SJSA1 (cell line): ENCODE measurements at regions not wholly inside any gene's neighbourhood (a gene's known extent, or its start where the extent isn't known, plus 50 kb on each side); places are given as distances from the start of the nearest gene placed in this dataset.
"Not testable (repeated sequence)": the region's sequence is repeated elsewhere in the genome, so short reads cannot be mapped to it uniquely, and the experiment has no call there.

Experiments used
- DNase-seq, 2 experiments: peaks; one replicate each; pipeline ENCODE4 v3.0.0-alpha.2; 2015 to 2020; ENCODE audit warnings: low spot score in 2 of 2, low read depth in 1 of 2
- H3K27ac ChIP-seq: fragments of 250-450 bp; sonication (Bioruptor Pico); 2 replicates; pipeline ENCODE4 v1.5.1; 2020; ENCODE audit warnings: mild to moderate bottlenecking, moderate library complexity
- H3K27me3 ChIP-seq: fragments of 250-450 bp; sonication (Bioruptor Pico); replicated peaks from 2 replicates; pipeline ENCODE4 v1.5.1; 2020; ENCODE audit warnings: mild to moderate bottlenecking, moderate library complexity
- H3K36me3 ChIP-seq: fragments of 250-450 bp; sonication (Bioruptor Pico); 2 replicates; pipeline ENCODE4 v1.5.1; 2020; ENCODE audit warnings: mild to moderate bottlenecking
- H3K4me1 ChIP-seq: fragments of 250-450 bp; sonication (Bioruptor Pico); replicated peaks from 2 replicates; pipeline ENCODE4 v1.6.1; 2021; ENCODE audit warnings: mild to moderate bottlenecking
- H3K4me3 ChIP-seq: fragments of 250-450 bp; sonication (Bioruptor Pico); 2 replicates; pipeline ENCODE4 v1.5.1; 2020; ENCODE audit warnings: mild to moderate bottlenecking
- H3K9me3 ChIP-seq: fragments of 250-450 bp; sonication (Bioruptor Pico); replicated peaks from 2 replicates; pipeline ENCODE4 v1.5.1; 2020; ENCODE audit warnings: mild to moderate bottlenecking

DNA sequence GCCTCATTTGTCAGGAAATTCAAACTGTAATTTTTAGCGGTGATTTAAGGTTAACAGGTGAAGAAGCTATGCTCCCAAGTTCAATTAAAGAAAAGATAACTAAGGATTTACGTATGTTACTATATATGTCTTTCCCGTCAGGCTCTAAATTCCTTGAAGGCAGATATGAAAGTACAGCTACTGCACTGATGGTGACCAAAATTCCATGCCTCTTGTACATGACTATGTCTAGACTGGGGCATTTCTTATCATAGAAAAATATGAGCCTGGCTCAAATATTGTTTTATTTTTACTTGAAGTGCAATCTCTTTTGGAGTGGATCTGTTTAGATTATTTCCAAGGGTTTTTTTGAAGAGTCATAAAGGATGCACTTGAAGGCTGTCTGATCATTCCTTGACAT lies 647.1 kb upstream of the KCNMB2 start:
- Histone ChIP-seq H3K36me3 (no peaks in the 10 kb centered on the region), H3K4me3 (no peak overlapping the region), H3K27ac (no peak overlapping the region), H3K4me1 (peaks cover 11% of the 10 kb centered on the region), H3K27me3 (no peaks in the 10 kb centered on the region), H3K9me3 (no peaks in the 10 kb centered on the region)
- DNase-seq, result no peak

DNA sequence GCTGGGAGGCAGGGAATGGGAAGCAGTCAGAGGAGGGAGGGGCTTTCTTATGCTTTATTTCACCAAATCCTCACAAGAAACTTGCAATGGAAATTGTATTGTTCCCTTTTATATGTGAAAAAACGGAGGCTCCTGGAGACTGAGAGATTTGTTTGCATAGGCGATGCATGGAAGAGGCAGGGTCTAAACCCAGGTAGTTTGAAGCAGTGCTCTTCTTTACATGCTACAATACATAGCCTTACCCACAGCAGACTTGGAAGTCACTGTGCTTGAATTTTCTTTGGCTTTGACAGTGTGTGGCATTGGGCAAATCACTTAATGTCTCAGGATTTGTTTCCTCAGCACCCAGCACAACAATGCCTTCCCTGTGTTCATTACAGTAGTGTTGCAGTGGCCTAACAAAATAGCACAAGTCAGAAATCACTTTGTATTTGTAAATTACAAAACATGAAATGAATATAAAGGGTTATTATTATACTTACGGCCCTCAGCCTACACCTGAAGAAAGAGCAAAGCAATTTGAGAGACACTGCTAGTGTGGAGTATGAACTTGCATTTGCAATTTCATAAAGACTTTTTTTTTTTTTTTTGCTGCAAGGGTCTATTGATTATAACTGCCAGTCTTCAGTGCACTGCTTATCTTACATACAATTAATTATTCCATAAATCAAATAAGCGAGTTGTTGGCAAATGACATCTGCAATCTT lies 646.4 kb upstream of the KCNMB2 start:
- Histone ChIP-seq H3K9me3 (no peaks in the 10 kb centered on the region), H3K36me3 (no peaks in the 10 kb centered on the region), H3K27ac (no peak overlapping the region), H3K4me1 (peaks cover 13% of the 10 kb centered on the region), H3K27me3 (no peaks in the 10 kb centered on the region), H3K4me3 (no peak overlapping the region)
- no peak for DNase-seq

DNA sequence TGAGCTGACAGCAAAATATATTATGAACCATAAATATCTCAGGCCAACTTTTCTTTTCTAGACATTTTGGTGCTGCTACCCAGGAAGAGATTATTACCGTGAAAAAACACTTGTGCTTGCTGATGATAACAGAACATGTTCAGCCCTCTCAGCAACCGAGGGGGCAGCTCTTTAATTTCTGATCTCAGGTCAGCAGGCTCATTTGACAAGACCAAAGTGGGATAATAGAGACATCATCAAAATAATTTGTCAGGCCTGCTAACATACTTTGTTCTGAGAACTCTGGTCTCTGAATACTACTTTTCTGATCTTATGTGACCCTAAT lies 645.9 kb upstream of the KCNMB2 start:
- Histone ChIP-seq H3K9me3 (no peaks in the 10 kb centered on the region), H3K27me3 (no peaks in the 10 kb centered on the region), H3K4me1 (peaks cover 13% of the 10 kb centered on the region), H3K27ac (no peak overlapping the region), H3K4me3 (no peak overlapping the region), H3K36me3 (no peaks in the 10 kb centered on the region)
- DNase-seq, result no peak

DNA sequence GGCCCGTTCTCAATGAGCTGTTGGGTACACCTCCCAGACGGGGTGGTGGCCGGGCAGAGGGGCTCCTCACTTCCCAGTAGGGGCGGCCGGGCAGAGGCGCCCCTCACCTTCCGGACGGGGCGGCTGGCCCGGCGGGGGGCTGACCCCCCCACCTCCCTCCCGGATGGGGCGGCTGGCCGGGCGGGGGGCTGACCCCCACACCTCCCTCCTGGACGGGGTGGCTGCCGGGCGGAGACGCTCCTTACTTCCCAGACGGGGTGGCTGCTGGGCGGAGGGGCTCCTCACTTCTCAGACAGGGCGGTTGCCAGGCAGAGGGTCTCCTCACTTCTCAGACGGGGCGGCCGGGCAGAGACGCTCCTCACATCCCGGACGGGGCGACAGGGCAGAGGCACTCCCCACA lies 644.7 kb upstream of the KCNMB2 start:
- not testable (repeated sequence) for H3K36me3 ChIP-seq
- peaks cover 13% of the 10 kb centered on the region for H3K4me1 ChIP-seq

DNA sequence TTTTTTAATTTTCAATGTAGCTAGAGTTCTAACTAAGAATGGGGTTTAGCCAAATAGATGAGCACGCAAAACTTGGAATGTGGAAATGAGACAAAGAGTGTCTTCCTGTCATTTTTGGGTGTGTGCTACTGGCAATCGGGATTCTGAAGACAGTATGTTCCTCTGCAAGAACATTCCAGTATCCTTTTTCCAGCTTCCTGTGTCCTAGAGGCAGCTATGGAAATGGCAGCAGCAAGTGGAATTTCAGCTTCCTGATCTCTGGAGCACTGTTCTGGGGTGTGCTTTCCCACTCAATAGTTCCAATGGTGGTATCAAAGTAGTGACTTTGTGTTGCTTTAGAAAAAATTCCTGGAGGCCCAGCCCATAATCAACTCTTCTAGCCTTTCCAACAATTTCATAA lies 642.9 kb upstream of the KCNMB2 start:
- DNase-seq, result peak in 1 of 2 experiments; percentile 10
- no peaks in the 10 kb centered on the region for H3K9me3 ChIP-seq
- no peaks in the 10 kb centered on the region for H3K27me3 ChIP-seq
- H3K4me3 ChIP-seq, result no peak overlapping the region
- H3K27ac ChIP-seq, result no peak overlapping the region
- H3K36me3 ChIP-seq, result no peaks in the 10 kb centered on the region
- H3K4me1 ChIP-seq, result peaks cover 13% of the 10 kb centered on the region

More for the DNA sequence above, 644.7 kb upstream of the KCNMB2 start:
- H3K27ac ChIP-seq, H3K9me3 ChIP-seq, H3K27me3 ChIP-seq, DNase-seq, H3K4me3 ChIP-seq: not testable (repeated sequence)

DNA sequence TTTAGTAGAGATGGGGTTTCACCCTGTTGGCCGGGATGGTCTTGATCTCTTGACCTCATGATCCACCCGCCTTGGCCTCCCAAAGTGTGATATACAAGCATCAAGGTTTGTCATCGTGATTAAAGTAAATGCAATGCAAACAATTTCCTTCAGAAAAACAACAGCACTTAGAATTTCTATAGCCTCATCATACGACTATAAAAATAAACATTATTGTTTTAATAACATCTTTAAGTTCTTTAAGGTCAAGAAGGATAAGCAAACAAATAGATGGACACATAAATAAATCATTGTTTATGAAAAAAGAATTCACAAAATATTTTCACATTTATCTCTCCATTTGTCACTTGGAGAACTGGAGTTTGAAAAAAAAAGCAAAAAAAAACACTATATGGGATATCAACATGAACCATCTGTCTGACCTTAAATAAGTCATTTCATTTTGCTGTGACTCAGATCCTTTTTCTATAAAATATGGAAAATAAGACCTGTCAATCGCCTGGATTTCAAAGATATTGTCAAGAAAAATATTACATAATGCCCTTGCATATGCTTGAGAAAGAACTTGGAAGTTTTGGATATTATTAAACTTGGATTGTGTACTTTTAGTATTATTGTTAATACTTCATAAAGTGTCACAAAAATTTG lies 642.0 kb upstream of the KCNMB2 start:
- Histone ChIP-seq H3K27me3 (no peaks in the 10 kb centered on the region), H3K4me1 (peaks cover 13% of the 10 kb centered on the region), H3K36me3 (no peaks in the 10 kb centered on the region), H3K27ac (no peak overlapping the region), H3K9me3 (no peaks in the 10 kb centered on the region), H3K4me3 (no peak overlapping the region)
- peak in 1 of 2 experiments; percentile 33 for DNase-seq

DNA sequence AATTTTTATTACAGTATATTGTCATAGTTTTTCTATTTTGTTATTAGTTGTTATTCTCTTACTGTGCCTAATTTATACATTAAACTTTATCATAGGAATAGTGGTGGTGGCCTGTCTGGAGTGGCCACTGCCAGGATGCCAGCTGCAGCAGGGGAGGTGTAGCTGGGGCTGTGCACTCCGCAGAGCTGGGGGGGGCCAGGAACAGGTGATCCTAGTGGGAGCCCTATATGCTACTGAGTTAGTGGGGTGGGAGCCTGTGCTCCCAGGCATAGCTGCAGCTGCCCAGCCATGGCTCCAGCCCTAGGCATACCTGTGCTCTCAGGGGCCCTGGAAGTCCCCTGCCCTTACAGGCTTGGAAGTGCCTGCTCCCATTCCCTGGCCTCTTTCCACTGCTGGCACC lies 638.1 kb upstream of the KCNMB2 start:
- no peak overlapping the region for H3K27ac ChIP-seq
- H3K27me3 ChIP-seq, result no peaks in the 10 kb centered on the region
- H3K4me3 ChIP-seq, result no peak overlapping the region
- no peaks in the 10 kb centered on the region; the same call in 1 of the 2 replicates for H3K9me3 ChIP-seq
- peaks cover 12% of the 10 kb centered on the region for H3K4me1 ChIP-seq
- no peak for DNase-seq
- H3K36me3 ChIP-seq, result no peaks in the 10 kb centered on the region

DNA sequence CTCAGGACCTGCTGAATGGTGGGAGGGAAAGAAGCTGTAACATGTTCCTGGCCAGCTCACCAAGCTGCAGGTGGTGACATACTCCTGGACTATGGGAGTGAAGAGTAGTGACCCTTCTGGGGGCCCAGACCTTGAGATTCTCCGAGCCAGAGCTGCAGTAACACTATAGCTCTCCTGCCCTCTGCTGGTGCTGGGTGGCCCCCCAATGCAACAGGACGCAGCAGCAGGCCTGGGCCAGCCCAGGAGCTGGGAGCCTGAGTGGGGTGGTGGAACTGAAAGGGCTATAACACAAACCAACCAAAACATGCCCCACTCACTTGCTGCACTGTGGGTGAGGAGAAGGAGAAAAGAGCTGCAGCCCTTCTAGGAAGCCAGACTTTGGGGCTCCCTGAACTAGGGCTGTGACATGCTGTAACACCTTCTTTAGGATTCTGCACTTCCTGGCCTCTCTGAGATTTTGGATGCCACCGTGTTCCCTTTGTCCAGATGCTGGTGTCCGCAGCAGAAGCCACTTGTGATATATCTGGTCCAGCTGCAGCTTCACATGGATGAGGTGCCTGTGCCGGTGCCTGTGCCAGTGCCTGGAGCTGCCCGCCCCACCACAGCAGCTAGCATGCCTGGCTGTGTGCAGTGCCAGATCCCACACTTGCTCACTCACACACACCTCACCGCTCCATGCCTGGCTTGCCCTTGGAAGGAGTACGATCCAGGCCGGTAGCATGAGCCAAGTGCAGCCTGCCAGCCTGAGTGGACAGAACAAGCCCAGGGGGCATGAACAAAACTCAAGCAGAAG lies 636.8 kb upstream of the KCNMB2 start:
- no peak overlapping the region for H3K4me3 ChIP-seq
- no peaks in the 10 kb centered on the region for H3K36me3 ChIP-seq
- no peaks in the 10 kb centered on the region; the same call in 1 of the 2 replicates for H3K9me3 ChIP-seq
- no peak for DNase-seq
- H3K27ac ChIP-seq, result no peak overlapping the region
- H3K4me1 ChIP-seq, result peaks cover 5% of the 10 kb centered on the region
- H3K27me3 ChIP-seq, result no peaks in the 10 kb centered on the region

DNA sequence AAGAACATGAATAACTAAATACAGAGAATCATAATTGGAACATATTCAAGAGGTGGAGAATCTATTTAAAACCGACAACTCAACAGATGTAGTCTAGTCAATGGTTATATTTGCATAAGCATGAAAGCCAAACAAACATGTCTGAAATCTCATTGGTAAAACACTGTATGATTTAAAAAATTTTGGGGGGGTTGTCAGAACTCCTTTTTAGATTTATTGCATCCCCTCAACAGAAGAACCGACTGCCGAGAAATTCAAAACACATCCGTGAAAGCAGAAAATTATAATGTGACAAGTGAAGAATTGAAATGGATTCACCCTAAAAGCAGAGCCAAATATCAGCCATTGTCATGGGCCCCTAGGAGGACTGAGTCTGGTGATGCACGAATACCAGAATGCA lies 633.4 kb upstream of the KCNMB2 start:
- Histone ChIP-seq H3K36me3 (no peaks in the 10 kb centered on the region), H3K27me3 (no peaks in the 10 kb centered on the region), H3K27ac (no peak overlapping the region), H3K9me3 (no peaks in the 10 kb centered on the region; the same call in 1 of the 2 replicates), H3K4me3 (no peak overlapping the region), H3K4me1 (peaks cover 33% of the 10 kb centered on the region)
- no peak for DNase-seq

DNA sequence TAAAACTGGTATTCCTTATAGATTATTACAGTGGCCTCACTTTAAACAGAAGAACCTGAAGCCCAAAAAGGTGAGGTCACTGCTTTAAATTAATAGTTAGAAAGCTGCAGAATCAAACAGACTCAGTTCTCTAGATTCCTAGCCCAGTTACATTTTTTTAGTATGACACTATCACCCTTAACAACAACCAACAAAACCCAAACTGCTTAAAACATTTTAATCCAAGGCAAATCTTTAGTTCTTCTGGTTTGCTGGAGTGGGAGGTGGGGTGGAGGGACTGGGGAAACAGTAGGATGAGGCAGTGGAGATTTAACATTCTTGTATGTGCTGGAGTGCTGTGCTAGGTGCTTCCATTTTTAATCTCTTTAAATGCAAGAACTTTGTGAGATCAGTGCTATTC lies 631.6 kb upstream of the KCNMB2 start:
- H3K9me3 ChIP-seq, result no peaks in the 10 kb centered on the region; the same call in 1 of the 2 replicates
- peaks cover 33% of the 10 kb centered on the region for H3K4me1 ChIP-seq
- H3K27ac ChIP-seq, result peak overlapping the region; percentile 85
- no peaks in the 10 kb centered on the region for H3K36me3 ChIP-seq
- H3K27me3 ChIP-seq, result no peaks in the 10 kb centered on the region
- DNase-seq, result peak in 1 of 2 experiments; percentile 37
- no peak overlapping the region for H3K4me3 ChIP-seq

DNA sequence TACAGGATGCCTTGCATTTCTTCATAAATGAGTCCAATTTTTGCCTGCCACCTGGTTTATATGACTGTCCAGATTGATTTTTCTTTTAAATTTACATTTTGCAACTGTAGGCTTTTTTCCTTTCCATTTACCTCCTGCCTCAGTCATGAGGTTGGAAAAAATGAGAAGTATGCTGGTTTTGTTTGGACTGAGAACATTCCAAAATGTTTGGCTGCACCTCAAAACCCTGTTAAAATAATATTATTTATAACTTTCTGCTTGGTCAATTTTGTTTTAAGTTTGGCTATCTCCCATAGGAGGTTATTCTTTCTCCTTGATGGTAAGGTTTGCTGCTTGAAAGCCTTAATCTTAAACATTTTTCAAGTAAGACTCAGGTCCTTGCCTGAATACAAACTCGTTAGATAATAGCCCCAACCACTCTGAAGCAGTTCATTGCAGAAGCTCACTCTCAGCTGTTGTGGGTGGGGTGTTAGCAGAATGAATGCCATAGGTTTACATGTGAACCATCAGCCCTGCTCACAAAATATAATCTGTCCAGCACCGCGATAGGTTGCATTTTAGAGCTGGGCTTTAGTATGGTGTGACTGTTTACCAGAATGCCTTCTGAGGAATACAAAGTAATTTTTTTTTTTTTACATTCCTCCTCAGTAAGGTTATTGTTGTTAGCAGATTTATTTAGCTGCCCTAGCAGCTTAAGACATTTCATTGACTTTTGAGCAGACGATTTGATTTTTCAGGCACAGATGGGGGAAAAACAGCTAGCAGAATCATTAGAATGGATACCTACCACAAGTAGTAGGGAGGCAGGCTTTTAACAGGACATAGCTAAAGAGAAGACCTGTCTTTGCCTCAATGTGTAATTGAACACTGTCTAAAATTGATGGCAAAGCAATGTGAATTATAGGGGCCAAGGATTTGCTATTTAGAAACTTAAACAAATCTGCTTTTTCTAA lies 630.8 kb upstream of the KCNMB2 start:
- Histone ChIP-seq H3K27ac (peak overlapping the region; percentile 85), H3K4me3 (no peak overlapping the region), H3K36me3 (no peaks in the 10 kb centered on the region), H3K27me3 (no peaks in the 10 kb centered on the region), H3K9me3 (no peaks in the 10 kb centered on the region), H3K4me1 (peaks cover 33% of the 10 kb centered on the region)
- DNase-seq, result peak in 1 of 2 experiments; percentile 63

DNA sequence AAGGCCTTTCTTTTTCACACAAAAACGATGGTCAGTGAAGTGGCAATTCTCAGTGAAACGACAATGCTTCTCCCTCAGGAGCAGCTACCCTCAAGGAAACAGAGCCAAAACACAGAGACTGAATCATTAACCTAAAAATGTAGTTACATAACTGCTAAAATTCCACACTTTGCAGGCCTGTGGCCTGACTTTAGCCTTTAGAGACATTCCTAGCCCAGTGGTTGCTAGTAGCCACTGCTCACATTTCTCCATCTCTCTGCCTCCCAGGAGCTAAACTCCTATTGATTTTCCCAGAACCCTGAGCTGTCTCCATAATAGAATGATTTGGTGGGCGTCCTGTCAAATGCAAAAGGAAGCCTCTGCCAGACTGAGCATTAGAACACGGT lies 630.1 kb upstream of the KCNMB2 start:
- no peaks in the 10 kb centered on the region for H3K9me3 ChIP-seq
- no peaks in the 10 kb centered on the region for H3K36me3 ChIP-seq
- DNase-seq, result peak in 1 of 2 experiments; percentile 56
- no peak overlapping the region for H3K4me3 ChIP-seq
- no peaks in the 10 kb centered on the region for H3K27me3 ChIP-seq
- H3K27ac ChIP-seq, result peak overlapping the region; percentile 85
- H3K4me1 ChIP-seq, result peaks cover 33% of the 10 kb centered on the region

DNA sequence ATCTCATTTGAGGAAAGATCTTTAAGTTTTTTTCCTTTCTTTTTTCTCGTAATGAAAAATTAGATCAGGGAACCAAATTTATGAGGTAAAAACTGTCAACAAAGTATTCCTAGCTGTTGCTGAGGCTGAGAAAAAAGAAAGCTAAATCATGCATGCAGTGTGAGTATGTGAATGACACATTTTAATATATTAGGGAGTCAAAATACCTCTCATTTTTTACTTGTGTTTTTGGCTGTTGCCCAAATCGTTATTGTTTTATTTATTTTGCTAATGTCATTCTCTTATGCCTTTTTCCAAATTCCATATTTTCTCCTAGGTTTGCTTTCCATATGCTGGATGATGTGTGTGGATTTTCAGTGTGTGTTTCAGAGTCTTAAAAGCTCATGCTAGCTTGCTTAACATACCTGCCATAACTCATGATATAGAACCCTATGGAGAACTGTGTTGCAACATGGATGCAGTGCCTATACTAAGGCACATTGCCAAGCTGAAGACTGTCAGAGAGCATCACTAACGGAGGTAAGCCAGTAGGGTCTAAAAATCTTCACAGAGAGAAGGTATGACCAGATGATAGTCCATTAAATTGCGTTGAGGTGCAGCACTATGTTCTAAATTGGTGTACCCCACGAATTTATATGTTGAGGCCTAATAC lies 629.5 kb upstream of the KCNMB2 start:
- Histone ChIP-seq H3K4me3 (no peak overlapping the region), H3K27ac (peak overlapping the region; percentile 85), H3K4me1 (peaks cover 33% of the 10 kb centered on the region), H3K9me3 (no peaks in the 10 kb centered on the region), H3K27me3 (no peaks in the 10 kb centered on the region), H3K36me3 (no peaks in the 10 kb centered on the region)
- no peak for DNase-seq
